ENCODE measurements at regions not wholly inside any gene's neighbourhood (a gene's known extent, or its start where the extent isn't known, plus 50 kb on each side); places are given as distances from the start of the nearest gene placed in this dataset.

DNA sequence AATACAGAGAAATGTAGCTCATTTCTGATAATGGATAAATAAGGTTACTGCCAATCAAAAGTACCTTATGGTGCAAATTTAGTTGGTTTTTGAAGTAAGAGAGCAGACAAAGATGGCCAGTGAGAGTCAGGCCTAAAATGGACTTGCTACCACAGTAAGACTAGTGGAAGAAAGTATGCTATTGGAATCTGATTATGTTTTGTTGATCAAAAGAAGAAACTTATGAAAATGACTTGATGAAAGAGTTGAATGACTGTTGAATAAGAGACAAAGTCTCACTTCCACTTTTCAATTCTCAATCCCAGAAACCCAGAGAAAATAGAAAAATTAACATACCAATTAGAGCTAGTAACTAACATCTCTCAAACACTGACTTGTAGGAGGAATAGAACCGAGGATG, 737.8 kb upstream of the INTU start:
- Histone ChIP-seq H3K4me1 (no peaks in the 10 kb centered on the region), H3K27ac (no peak overlapping the region), H3K36me3 (ENCODE audit: insufficient read depth in 1 of 2, low read depth in 1 of 2) (no peaks in the 10 kb centered on the region), H3K4me3 (no peak overlapping the region), H3K27me3 (ENCODE audit: insufficient read depth in 3 of 3, low read length in 2 of 3) (no peaks in the 10 kb centered on the region), H3K9me3 (no peaks in the 10 kb centered on the region)
- intact Hi-C loops (cut with DNase I): no loop called here
- DNase-seq (no peak), ATAC-seq (no peak)
- TF ChIP-seq, protein P1, sequence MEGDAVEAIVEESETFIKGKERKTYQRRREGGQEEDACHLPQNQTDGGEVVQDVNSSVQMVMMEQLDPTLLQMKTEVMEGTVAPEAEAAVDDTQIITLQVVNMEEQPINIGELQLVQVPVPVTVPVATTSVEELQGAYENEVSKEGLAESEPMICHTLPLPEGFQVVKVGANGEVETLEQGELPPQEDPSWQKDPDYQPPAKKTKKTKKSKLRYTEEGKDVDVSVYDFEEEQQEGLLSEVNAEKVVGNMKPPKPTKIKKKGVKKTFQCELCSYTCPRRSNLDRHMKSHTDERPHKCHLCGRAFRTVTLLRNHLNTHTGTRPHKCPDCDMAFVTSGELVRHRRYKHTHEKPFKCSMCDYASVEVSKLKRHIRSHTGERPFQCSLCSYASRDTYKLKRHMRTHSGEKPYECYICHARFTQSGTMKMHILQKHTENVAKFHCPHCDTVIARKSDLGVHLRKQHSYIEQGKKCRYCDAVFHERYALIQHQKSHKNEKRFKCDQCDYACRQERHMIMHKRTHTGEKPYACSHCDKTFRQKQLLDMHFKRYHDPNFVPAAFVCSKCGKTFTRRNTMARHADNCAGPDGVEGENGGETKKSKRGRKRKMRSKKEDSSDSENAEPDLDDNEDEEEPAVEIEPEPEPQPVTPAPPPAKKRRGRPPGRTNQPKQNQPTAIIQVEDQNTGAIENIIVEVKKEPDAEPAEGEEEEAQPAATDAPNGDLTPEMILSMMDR (IDR thresholded peaks at IDR 0.05): no peak
- 91 to 96% (median 92%) methylated on average over 1 of the region's 1 CpG for WGBS, 3 donors

- no peaks in the 10 kb centered on the region for H3K9me3 ChIP-seq
- intact Hi-C loops (cut with DNase I): no loop called here
- ATAC-seq: no peak
- WGBS, 3 donors: 90 to 97% (median 93%) methylated on average over 2 of the region's 2 CpGs
- H3K4me1 ChIP-seq: no peaks in the 10 kb centered on the region
- H3K36me3 ChIP-seq (ENCODE audit: insufficient read depth in 1 of 2, low read depth in 1 of 2): no peaks in the 10 kb centered on the region
- TF ChIP-seq, protein P1 (IDR thresholded peaks at IDR 0.05): no peak
- H3K4me3 ChIP-seq: no peak overlapping the region
- H3K27ac ChIP-seq: no peak overlapping the region
- DNase-seq: no peak
- no peaks in the 10 kb centered on the region for H3K27me3 ChIP-seq (ENCODE audit: insufficient read depth in 3 of 3, low read length in 2 of 3)
Observed at GRCh38 chr4:126895988-126896570, 736.7 kb upstream of the INTU start.

GRCh38 chr4:126897038-126897437, 735.7 kb upstream of the INTU start:
- WGBS, 3 donors: 80 to 92% (median 90%) methylated on average over 3 of the region's 3 CpGs
- no peaks in the 10 kb centered on the region for H3K36me3 ChIP-seq (ENCODE audit: insufficient read depth in 1 of 2, low read depth in 1 of 2)
- H3K27me3 ChIP-seq (ENCODE audit: insufficient read depth in 3 of 3, low read length in 2 of 3): no peaks in the 10 kb centered on the region
- DNase-seq (no peak), ATAC-seq (no peak)
- TF ChIP-seq, protein P1 (IDR thresholded peaks at IDR 0.05): no peak
- intact Hi-C loops (cut with DNase I): no loop called here
- H3K27ac ChIP-seq: no peak overlapping the region
- no peak overlapping the region for H3K4me3 ChIP-seq
- no peaks in the 10 kb centered on the region for H3K9me3 ChIP-seq
- no peaks in the 10 kb centered on the region for H3K4me1 ChIP-seq

GRCh38 chr4:126898815-126899214, 733.9 kb upstream of the INTU start:
- no peaks in the 10 kb centered on the region for H3K4me1 ChIP-seq
- TF ChIP-seq, protein P1 (IDR thresholded peaks at IDR 0.05): no peak
- ATAC-seq: no peak
- no peak for DNase-seq
- no peaks in the 10 kb centered on the region for H3K27me3 ChIP-seq (ENCODE audit: insufficient read depth in 3 of 3, low read length in 2 of 3)
- intact Hi-C loops (cut with DNase I): no loop called here
- H3K27ac ChIP-seq: no peak overlapping the region
- H3K9me3 ChIP-seq: no peaks in the 10 kb centered on the region
- H3K4me3 ChIP-seq: no peak overlapping the region
- WGBS, 3 donors: 44 to 73% (median 62%) methylated on average over 1 of the region's 1 CpG
- H3K36me3 ChIP-seq (ENCODE audit: insufficient read depth in 1 of 2, low read depth in 1 of 2): no peaks in the 10 kb centered on the region

DNA sequence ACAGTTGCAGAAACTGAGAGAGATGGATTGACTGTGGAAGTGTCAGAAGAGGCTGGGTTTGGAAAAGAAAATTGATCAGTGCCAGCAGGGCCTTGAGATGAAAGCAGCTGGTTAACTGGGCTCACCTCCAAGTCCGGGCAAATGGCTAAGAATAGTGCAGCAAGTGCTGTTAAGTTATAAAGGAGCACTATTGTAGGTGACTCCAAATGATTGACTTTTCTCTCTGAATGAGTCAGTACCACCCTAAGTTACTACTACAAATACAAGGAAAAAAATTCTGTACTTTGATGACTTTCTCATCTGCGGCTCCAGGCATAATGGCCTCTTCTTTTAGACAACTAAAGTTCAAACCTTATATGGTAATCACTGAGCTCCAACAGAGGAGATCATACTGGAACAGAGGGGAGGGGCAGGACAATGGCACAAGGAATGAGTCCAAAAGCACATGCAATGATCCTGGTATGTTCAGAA, 733.4 kb upstream of the INTU start:
- H3K9me3 ChIP-seq: no peaks in the 10 kb centered on the region
- H3K27me3 ChIP-seq (ENCODE audit: insufficient read depth in 3 of 3, low read length in 2 of 3): no peaks in the 10 kb centered on the region
- no peak overlapping the region for H3K27ac ChIP-seq
- no peak overlapping the region for H3K4me3 ChIP-seq
- WGBS, 3 donors: 4 to 15% (median 11%) methylated on average over 2 of the region's 2 CpGs
- no peaks in the 10 kb centered on the region for H3K4me1 ChIP-seq
- TF ChIP-seq, protein P1 (IDR thresholded peaks at IDR 0.05): no peak
- H3K36me3 ChIP-seq (ENCODE audit: insufficient read depth in 1 of 2, low read depth in 1 of 2): no peaks in the 10 kb centered on the region
- intact Hi-C loops (cut with DNase I): no loop called here
- ATAC-seq (peak in 1 of 4 donors; percentile 57), DNase-seq (no peak)

Measured in psoas muscle (tissue), 7 donors.